Skeletal muscle cell (primary cell): ENCODE measurements at regions not wholly inside any gene's neighbourhood (a gene's known extent, or its start where the extent isn't known, plus 50 kb on each side); places are given as distances from the start of the nearest gene placed in this dataset.
"Not testable (repeated sequence)": the region's sequence is repeated elsewhere in the genome, so short reads cannot be mapped to it uniquely, and the experiment has no call there.

ENCODE experiments used
- DNase-seq: peaks from one replicate; pipeline ENCODE4 v3.0.0-alpha.2; 2010; ENCODE audit warnings: low read depth
- H3K4me3 ChIP-seq: 2 replicates; pipeline ENCODE4 v1.5.1; 2011; ENCODE audit warnings: low read depth, mild to moderate bottlenecking, control low read depth, low read length, moderate library complexity

- H3K4me3 ChIP-seq, result no peak overlapping the region
- no peak for DNase-seq
Observed at GRCh38 chr10:53260213-53260612, 487.6 kb upstream of the MBL2 start.

GRCh38 chr10:53256623-53257022 lies 484.0 kb upstream of the MBL2 start:
- H3K4me3 ChIP-seq, result no peak overlapping the region
- no peak for DNase-seq

GRCh38 chr10:53255661-53256205 lies 483.1 kb upstream of the MBL2 start:
- no peak overlapping the region for H3K4me3 ChIP-seq
- DNase-seq, result no peak

- DNase-seq, result no peak
- no peak overlapping the region for H3K4me3 ChIP-seq
Observed at GRCh38 chr10:53253221-53253620, 480.6 kb upstream of the MBL2 start.

GRCh38 chr10:53239873-53240272 lies 467.3 kb upstream of the MBL2 start:
- H3K4me3 ChIP-seq, result no peak overlapping the region
- DNase-seq, result no peak

- no peak overlapping the region for H3K4me3 ChIP-seq
- no peak for DNase-seq
Observed at GRCh38 chr10:53236941-53237340, 464.4 kb upstream of the MBL2 start.

- H3K4me3 ChIP-seq, result no peak overlapping the region
- DNase-seq, result no peak
Observed at GRCh38 chr10:53233749-53234148, 461.2 kb upstream of the MBL2 start.

GRCh38 chr10:53230651-53231050 lies 458.1 kb upstream of the MBL2 start:
- no peak for DNase-seq

GRCh38 chr10:53223851-53224250 lies 451.3 kb upstream of the MBL2 start:
- DNase-seq, result no peak
- no peak overlapping the region for H3K4me3 ChIP-seq

More at GRCh38 chr10:53230651-53231050, 458.1 kb upstream of the MBL2 start:
- no peak overlapping the region for H3K4me3 ChIP-seq

- H3K4me3 ChIP-seq, result no peak overlapping the region
- DNase-seq, result no peak
Observed at GRCh38 chr10:53222806-53223205, 450.2 kb upstream of the MBL2 start.

GRCh38 chr10:53209944-53210611 lies 437.5 kb upstream of the MBL2 start:
- no peak overlapping the region for H3K4me3 ChIP-seq
- no peak for DNase-seq

- no peak overlapping the region for H3K4me3 ChIP-seq
- DNase-seq, result no peak
Observed at GRCh38 chr10:53183733-53184132, 411.1 kb upstream of the MBL2 start.

- DNase-seq, result no peak
- no peak overlapping the region for H3K4me3 ChIP-seq
Observed at GRCh38 chr10:53177468-53177867, 404.9 kb upstream of the MBL2 start.

- H3K4me3 ChIP-seq, result no peak overlapping the region
- DNase-seq, result no peak
Observed at GRCh38 chr10:53166325-53166724, 393.7 kb upstream of the MBL2 start.

- DNase-seq, result no peak
Observed at GRCh38 chr10:53162856-53163255, 390.3 kb upstream of the MBL2 start.

GRCh38 chr10:53161231-53161630 lies 388.6 kb upstream of the MBL2 start:
- no peak overlapping the region for H3K4me3 ChIP-seq
- DNase-seq, result no peak

More at GRCh38 chr10:53162856-53163255, 390.3 kb upstream of the MBL2 start:
- H3K4me3 ChIP-seq, result no peak overlapping the region

- not testable (repeated sequence) for H3K4me3 ChIP-seq, DNase-seq
Observed at GRCh38 chr10:53155674-53156073, 383.1 kb upstream of the MBL2 start.

- DNase-seq, result no peak
- H3K4me3 ChIP-seq, result no peak overlapping the region
Observed at GRCh38 chr10:53153831-53154230, 381.2 kb upstream of the MBL2 start.

- DNase-seq, result no peak
- H3K4me3 ChIP-seq, result no peak overlapping the region
Observed at GRCh38 chr10:53140506-53140905, 367.9 kb upstream of the MBL2 start.

- DNase-seq, result no peak
- H3K4me3 ChIP-seq, result no peak overlapping the region
Observed at GRCh38 chr10:53135897-53136253, 363.3 kb upstream of the MBL2 start.

GRCh38 chr10:53135213-53135896 lies 362.8 kb upstream of the MBL2 start:
- H3K4me3 ChIP-seq, result no peak overlapping the region
- DNase-seq, result no peak
